ENCODE measurements at regions not wholly inside any gene's neighbourhood (a gene's known extent, or its start where the extent isn't known, plus 50 kb on each side); places are given as distances from the start of the nearest gene placed in this dataset.

GRCh38 chr2:120622159-120622869 lies 113.4 kb upstream of the GLI2 start:
- no peak for TF ChIP-seq FOXM1 (IDR thresholded peaks at IDR 0.05; ENCODE audit: borderline replicate concordance, low read depth)
- no peak for TF ChIP-seq CEBPB (IDR thresholded peaks at IDR 0.05)
- TF ChIP-seq TAF1 (IDR thresholded peaks at IDR 0.05; ENCODE audit: low read depth) = no peak
- TF ChIP-seq CREB1 (IDR thresholded peaks at IDR 0.05; ENCODE audit: low read depth) = no peak
- TF ChIP-seq YY1 (IDR thresholded peaks at IDR 0.05; ENCODE audit: low read depth) = no peak
- TF ChIP-seq MAX (IDR thresholded peaks at IDR 0.05) = no peak
- no peak for TF ChIP-seq USF1 (IDR thresholded peaks at IDR 0.05)
- TF ChIP-seq NFIC (IDR thresholded peaks at IDR 0.05) = no peak
- no peak for TF ChIP-seq TEAD4 (IDR thresholded peaks at IDR 0.05)
- TF ChIP-seq ZBTB7A (IDR thresholded peaks at IDR 0.05; ENCODE audit: low read depth) = no peak
- no peak for TF ChIP-seq RAD21 (IDR thresholded peaks at IDR 0.05; ENCODE audit: low read depth)
- no peak for TF ChIP-seq EP300 (IDR thresholded peaks at IDR 0.05; ENCODE audit: borderline replicate concordance)
- TF ChIP-seq EGR1 (IDR thresholded peaks at IDR 0.05) = no peak
- TF ChIP-seq TCF12 (IDR thresholded peaks at IDR 0.05; ENCODE audit: low read depth) = no peak
- no peak for TF ChIP-seq REST (IDR thresholded peaks at IDR 0.05; ENCODE audit: low read depth)

GRCh38 chr2:120622886-120623753 lies 112.5 kb upstream of the GLI2 start:
- TF ChIP-seq EP300 (IDR thresholded peaks at IDR 0.05; ENCODE audit: borderline replicate concordance) = no peak
- no peak for TF ChIP-seq CEBPB (IDR thresholded peaks at IDR 0.05)

GRCh38 chr2:120624061-120624737 lies 111.5 kb upstream of the GLI2 start:
- no peak for TF ChIP-seq FOXM1 (IDR thresholded peaks at IDR 0.05; ENCODE audit: borderline replicate concordance, low read depth)
- no peak for TF ChIP-seq TAF1 (IDR thresholded peaks at IDR 0.05; ENCODE audit: low read depth)
- no peak for TF ChIP-seq REST (IDR thresholded peaks at IDR 0.05; ENCODE audit: low read depth)
- no peak for TF ChIP-seq ZBTB7A (IDR thresholded peaks at IDR 0.05; ENCODE audit: low read depth)
- no peak for TF ChIP-seq RAD21 (IDR thresholded peaks at IDR 0.05; ENCODE audit: low read depth)
- no peak for TF ChIP-seq CREB1 (IDR thresholded peaks at IDR 0.05; ENCODE audit: low read depth)
- TF ChIP-seq EGR1 (IDR thresholded peaks at IDR 0.05) = no peak
- TF ChIP-seq USF1 (IDR thresholded peaks at IDR 0.05) = no peak
- TF ChIP-seq NFIC (IDR thresholded peaks at IDR 0.05) = no peak
- no peak for TF ChIP-seq MAX (IDR thresholded peaks at IDR 0.05)
- TF ChIP-seq TEAD4 (IDR thresholded peaks at IDR 0.05) = no peak
- no peak for TF ChIP-seq TCF12 (IDR thresholded peaks at IDR 0.05; ENCODE audit: low read depth)
- no peak for TF ChIP-seq CEBPB (IDR thresholded peaks at IDR 0.05)
- TF ChIP-seq EP300 (IDR thresholded peaks at IDR 0.05; ENCODE audit: borderline replicate concordance) = no peak
- no peak for TF ChIP-seq YY1 (IDR thresholded peaks at IDR 0.05; ENCODE audit: low read depth)

GRCh38 chr2:120624738-120625446 lies 110.8 kb upstream of the GLI2 start:
- TF ChIP-seq TAF1 (IDR thresholded peaks at IDR 0.05; ENCODE audit: low read depth) (no peak), REST (IDR thresholded peaks at IDR 0.05; ENCODE audit: low read depth) (no peak), CEBPB (IDR thresholded peaks at IDR 0.05) (no peak), FOXM1 (IDR thresholded peaks at IDR 0.05; ENCODE audit: borderline replicate concordance, low read depth) (no peak), EP300 (IDR thresholded peaks at IDR 0.05; ENCODE audit: borderline replicate concordance) (no peak), ZBTB7A (IDR thresholded peaks at IDR 0.05; ENCODE audit: low read depth) (no peak), TCF12 (IDR thresholded peaks at IDR 0.05; ENCODE audit: low read depth) (no peak), NFIC (IDR thresholded peaks at IDR 0.05) (no peak), MAX (IDR thresholded peaks at IDR 0.05) (no peak), USF1 (IDR thresholded peaks at IDR 0.05) (no peak), EGR1 (IDR thresholded peaks at IDR 0.05) (no peak), RAD21 (IDR thresholded peaks at IDR 0.05; ENCODE audit: low read depth) (no peak), YY1 (IDR thresholded peaks at IDR 0.05; ENCODE audit: low read depth) (no peak), TEAD4 (IDR thresholded peaks at IDR 0.05) (no peak), CREB1 (IDR thresholded peaks at IDR 0.05; ENCODE audit: low read depth) (no peak)
